ENCODE measurements at regions not wholly inside any gene's neighbourhood (a gene's known extent, or its start where the extent isn't known, plus 50 kb on each side); places are given as distances from the start of the nearest gene placed in this dataset.

- TF ChIP-seq MAX (IDR thresholded peaks at IDR 0.05) (no peak), USF1 (IDR thresholded peaks at IDR 0.05) (no peak)
These were observed 285.8 kb downstream of the NPIPA8 start for GRCh38 chr16:18050777-18051176.

GRCh38 chr16:18050234-18050633 is 286.3 kb downstream of the NPIPA8 start:
- TF ChIP-seq ZBTB7A (IDR thresholded peaks at IDR 0.05; ENCODE audit: low read depth) (no peak), TEAD4 (IDR thresholded peaks at IDR 0.05) (no peak)

- no peak for TF ChIP-seq EP300 (IDR thresholded peaks at IDR 0.05; ENCODE audit: borderline replicate concordance)
- TF ChIP-seq YY1 (IDR thresholded peaks at IDR 0.05; ENCODE audit: low read depth), result no peak
- no peak for TF ChIP-seq FOXM1 (IDR thresholded peaks at IDR 0.05; ENCODE audit: borderline replicate concordance, low read depth)
- no peak for TF ChIP-seq USF1 (IDR thresholded peaks at IDR 0.05)
- TF ChIP-seq CEBPB (IDR thresholded peaks at IDR 0.05), result no peak
- no peak for TF ChIP-seq MAX (IDR thresholded peaks at IDR 0.05)
- TF ChIP-seq EGR1 (IDR thresholded peaks at IDR 0.05), result no peak
- TF ChIP-seq CREB1 (IDR thresholded peaks at IDR 0.05; ENCODE audit: low read depth), result no peak
- TF ChIP-seq ZBTB7A (IDR thresholded peaks at IDR 0.05; ENCODE audit: low read depth), result no peak
- no peak for TF ChIP-seq TEAD4 (IDR thresholded peaks at IDR 0.05)
- TF ChIP-seq NFIC (IDR thresholded peaks at IDR 0.05), result no peak
- TF ChIP-seq REST (IDR thresholded peaks at IDR 0.05; ENCODE audit: low read depth), result no peak
These were observed 286.9 kb downstream of the NPIPA8 start for GRCh38 chr16:18049547-18050133.

- TF ChIP-seq TAF1 (IDR thresholded peaks at IDR 0.05; ENCODE audit: low read depth) (no peak), ZBTB7A (IDR thresholded peaks at IDR 0.05; ENCODE audit: low read depth) (no peak), CREB1 (IDR thresholded peaks at IDR 0.05; ENCODE audit: low read depth) (no peak), YY1 (IDR thresholded peaks at IDR 0.05; ENCODE audit: low read depth) (no peak), CEBPB (IDR thresholded peaks at IDR 0.05) (no peak), NFIC (IDR thresholded peaks at IDR 0.05) (no peak), USF1 (IDR thresholded peaks at IDR 0.05) (no peak), REST (IDR thresholded peaks at IDR 0.05; ENCODE audit: low read depth) (no peak), MAX (IDR thresholded peaks at IDR 0.05) (no peak), TEAD4 (IDR thresholded peaks at IDR 0.05) (no peak), EP300 (IDR thresholded peaks at IDR 0.05; ENCODE audit: borderline replicate concordance) (no peak), FOXM1 (IDR thresholded peaks at IDR 0.05; ENCODE audit: borderline replicate concordance, low read depth) (no peak), TCF12 (IDR thresholded peaks at IDR 0.05; ENCODE audit: low read depth) (no peak)
These were observed 287.5 kb downstream of the NPIPA8 start for GRCh38 chr16:18048853-18049546.

- TF ChIP-seq ZBTB7A (IDR thresholded peaks at IDR 0.05; ENCODE audit: low read depth) (no peak), TCF12 (IDR thresholded peaks at IDR 0.05; ENCODE audit: low read depth) (no peak), EGR1 (IDR thresholded peaks at IDR 0.05) (no peak), YY1 (IDR thresholded peaks at IDR 0.05; ENCODE audit: low read depth) (no peak), CEBPB (IDR thresholded peaks at IDR 0.05) (no peak), CREB1 (IDR thresholded peaks at IDR 0.05; ENCODE audit: low read depth) (no peak), NFIC (IDR thresholded peaks at IDR 0.05) (no peak), REST (IDR thresholded peaks at IDR 0.05; ENCODE audit: low read depth) (no peak), TEAD4 (IDR thresholded peaks at IDR 0.05) (no peak), MAX (IDR thresholded peaks at IDR 0.05) (no peak), USF1 (IDR thresholded peaks at IDR 0.05) (no peak), TAF1 (IDR thresholded peaks at IDR 0.05; ENCODE audit: low read depth) (no peak), FOXM1 (IDR thresholded peaks at IDR 0.05; ENCODE audit: borderline replicate concordance, low read depth) (no peak), EP300 (IDR thresholded peaks at IDR 0.05; ENCODE audit: borderline replicate concordance) (no peak), RAD21 (IDR thresholded peaks at IDR 0.05; ENCODE audit: low read depth) (no peak)
These were observed 288.8 kb downstream of the NPIPA8 start for GRCh38 chr16:18047761-18048160.

All from Ishikawa (cell line).